PC-9 (cell line): ENCODE measurements at regions not wholly inside any gene's neighbourhood (a gene's known extent, or its start where the extent isn't known, plus 50 kb on each side); places are given as distances from the start of the nearest gene placed in this dataset.

ENCODE experiments used
- BruUV-seq: library from RNA; stranded (reverse); fragments of 400-500 nt; replicated peaks from 2 replicates; lab custom pipeline; 2021; lab: Mats Ljungman, UMichigan
- CTCF ChIA-PET: fragments of 300-600 bp; sonication (Branson Sonifier 250); formaldehyde crosslinking; loops from one replicate; lab custom pipeline; 2022; ENCODE audit warnings: antibody characterized with exemption; lab: Charles Lee
- POLR2A ChIA-PET: fragments of 300-600 bp; sonication (Branson Sonifier 250); formaldehyde crosslinking; loops from one replicate; lab custom pipeline; 2022; ENCODE audit warnings: antibody characterized with exemption; ENCODE audit not compliant: unreplicated experiment; lab: Charles Lee
- DNase-seq, 2 experiments: peaks; one replicate each; pipeline versions ENCODE4 v3.0.0 to v3.0.0-alpha.2; 2015 to 2022; ENCODE audit warnings: mixed read lengths in 1 of 2
- H2AFZ ChIP-seq: fragments of 200-600 bp; sonication (generic); 2 replicates; pipeline ENCODE4 v1.8.1; 2017; ENCODE audit warnings: antibody characterized with exemption
- H3F3A ChIP-seq: fragments of 200-600 bp; sonication (generic); 2 replicates; pipeline ENCODE4 v1.8.1; 2017; ENCODE audit warnings: antibody characterized with exemption, mild to moderate bottlenecking, low read depth; ENCODE audit not compliant: insufficient read depth
- H3K27ac ChIP-seq: fragments of 200-600 bp; sonication (generic); 2 replicates; pipeline ENCODE4 v1.6.1; 2016; ENCODE audit warnings: mixed run types
- H3K27me3 ChIP-seq: fragments of 200-600 bp; sonication (generic); 2 replicates; pipeline ENCODE4 v1.6.1; 2016; ENCODE audit warnings: low read depth, mixed run types; ENCODE audit not compliant: insufficient read depth
- H3K36me3 ChIP-seq: fragments of 200-600 bp; sonication (generic); 2 replicates; pipeline ENCODE4 v1.6.1; 2016; ENCODE audit warnings: low read depth, mixed run types
- H3K4me1 ChIP-seq: fragments of 200-600 bp; sonication (generic); replicated peaks from 2 replicates; pipeline ENCODE4 v1.6.1; 2016; ENCODE audit warnings: mixed run types; ENCODE audit not compliant: insufficient read depth
- H3K4me2 ChIP-seq: fragments of 200-600 bp; sonication (generic); 2 replicates; pipeline ENCODE4 v1.6.1; 2017; ENCODE audit warnings: mixed run types
- H3K4me3 ChIP-seq: fragments of 200-600 bp; sonication (generic); 2 replicates; pipeline ENCODE4 v1.6.1; 2016; ENCODE audit warnings: mixed run types
- H3K79me2 ChIP-seq: fragments of 200-600 bp; sonication (generic); 2 replicates; pipeline ENCODE4 v1.6.1; 2017; ENCODE audit warnings: low read depth, mixed run types
- H3K9me2 ChIP-seq: fragments of 200-600 bp; sonication (generic); 2 replicates; pipeline ENCODE4 v1.8.1; 2017; ENCODE audit warnings: mild to moderate bottlenecking; ENCODE audit not compliant: insufficient read depth
- H3K9me3 ChIP-seq: fragments of 200-600 bp; sonication (generic); 2 replicates; pipeline ENCODE4 v1.8.1; 2016; ENCODE audit warnings: low read depth; ENCODE audit not compliant: insufficient read depth
- H4K20me1 ChIP-seq: fragments of 200-600 bp; sonication (generic); 2 replicates; pipeline ENCODE4 v1.8.1; 2017; ENCODE audit not compliant: insufficient read depth
- CTCF ChIP-seq: fragments of 200-600 bp; sonication (generic); conservative IDR thresholded peaks from 2 replicates; pipeline ENCODE4 v1.6.1; 2017; ENCODE audit warnings: mixed run types, antibody characterized with exemption, mild to moderate bottlenecking, moderate library complexity
- EZH2 ChIP-seq: fragments of 200-600 bp; sonication (generic); IDR thresholded peaks from 2 replicates; pipeline ENCODE4 v1.8.0; 2017; ENCODE audit warnings: antibody characterized with exemption, low read depth
- intact Hi-C: fragments of 100-400 bp; cut with micrococcal nuclease; formaldehyde crosslinking; loops from one replicate; pipeline ENCODE4 v1.10.0; 2022; ENCODE audit not compliant: unreplicated experiment

DNA sequence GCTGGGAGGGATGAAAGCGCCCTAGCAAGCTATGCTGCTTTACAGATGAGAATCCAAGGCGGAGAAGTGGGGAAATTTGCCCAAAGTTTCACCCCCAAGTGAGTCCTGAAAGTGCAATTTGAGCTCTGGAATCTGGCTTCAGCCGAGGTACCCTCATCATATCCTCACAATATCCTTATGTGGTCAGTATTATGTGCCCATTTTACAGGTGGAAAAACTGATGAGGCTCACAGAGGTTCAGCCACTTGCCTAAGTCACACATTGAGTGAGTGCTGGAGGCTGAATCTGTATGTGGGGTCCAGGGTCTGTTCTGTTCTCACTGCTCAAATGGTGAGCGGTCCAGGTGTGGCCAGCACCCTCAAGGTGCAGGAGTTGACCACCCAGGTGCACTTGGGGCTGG lies 85.3 kb downstream of the MATN1 start:
- CTCF ChIA-PET = no interaction called here
- POLR2A ChIA-PET = interaction anchor here (0.6 kb wide), 1 partner anchor 922 kb away, joined by 4 read pairs; no protein-coding TSS in a partner anchor
- H3K79me2 ChIP-seq = no peaks in the 10 kb centered on the region
- no TSS peak for BruUV-seq
- no peaks in the 10 kb centered on the region for H3K27me3 ChIP-seq
- no peaks in the 10 kb centered on the region for H3F3A ChIP-seq
- H3K9me2 ChIP-seq = no peaks in the 10 kb centered on the region
- no peak overlapping the region for H2AFZ ChIP-seq
- TF ChIP-seq CTCF = no peak
- TF ChIP-seq EZH2 = no peak
- no peaks in the 10 kb centered on the region for H3K4me1 ChIP-seq
- H3K4me2 ChIP-seq = no peak overlapping the region
- no peak for DNase-seq
- no peaks in the 10 kb centered on the region for H3K36me3 ChIP-seq
- no peaks in the 10 kb centered on the region for H3K9me3 ChIP-seq
- no peaks in the 10 kb centered on the region for H4K20me1 ChIP-seq
- intact Hi-C loops = no loop called here
- no peak overlapping the region for H3K4me3 ChIP-seq
- no peak overlapping the region for H3K27ac ChIP-seq

DNA sequence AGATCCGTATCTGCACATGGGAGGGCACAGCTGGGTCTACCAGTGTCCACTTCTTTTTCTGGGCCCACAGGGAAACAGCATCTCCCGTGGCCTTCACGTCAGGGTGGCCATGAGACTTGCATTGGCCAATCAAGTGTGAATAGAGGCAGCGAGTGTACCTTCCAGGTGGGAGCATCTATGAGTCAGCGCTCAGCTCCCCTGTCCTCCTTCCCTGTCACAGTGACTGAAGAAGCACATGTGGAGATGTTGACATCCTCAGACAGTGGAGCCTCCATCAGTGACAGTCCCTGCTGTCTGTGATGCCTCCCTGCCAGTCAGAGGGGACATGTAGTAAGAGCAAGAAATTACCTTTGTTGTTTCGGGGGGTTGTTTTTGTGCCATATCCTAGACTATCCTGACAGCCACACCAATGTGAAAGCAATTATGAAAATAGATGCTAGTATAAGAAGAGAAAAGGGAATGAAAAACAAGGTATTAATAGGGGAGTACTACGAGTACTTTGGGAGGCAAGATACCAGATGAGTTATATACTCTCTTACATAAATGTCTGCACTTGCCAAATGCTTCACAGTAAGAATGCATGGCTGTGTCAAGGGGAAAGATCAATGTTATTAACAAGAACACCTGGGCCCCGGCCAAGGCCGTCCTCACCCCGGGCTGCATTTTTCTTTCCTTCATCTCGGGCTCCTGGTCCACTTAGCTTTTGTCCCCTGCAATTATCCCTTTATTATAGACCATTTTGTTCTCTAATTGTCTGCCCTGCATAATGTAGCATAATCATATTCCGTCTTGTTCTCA lies 86.0 kb downstream of the MATN1 start:
- no TSS peak for BruUV-seq
- H4K20me1 ChIP-seq = no peaks in the 10 kb centered on the region
- H3K9me2 ChIP-seq = no peaks in the 10 kb centered on the region
- H3K4me3 ChIP-seq = no peak overlapping the region
- CTCF ChIA-PET = no interaction called here
- POLR2A ChIA-PET = no interaction called here
- no peak overlapping the region for H2AFZ ChIP-seq
- H3K4me1 ChIP-seq = no peaks in the 10 kb centered on the region
- H3K27me3 ChIP-seq = no peaks in the 10 kb centered on the region
- no peaks in the 10 kb centered on the region for H3K36me3 ChIP-seq
- no peak overlapping the region for H3K4me2 ChIP-seq
- no peak overlapping the region for H3K27ac ChIP-seq
- TF ChIP-seq CTCF (no peak), EZH2 (no peak)
- H3F3A ChIP-seq = no peaks in the 10 kb centered on the region
- intact Hi-C loops = no loop called here
- DNase-seq = no peak
- H3K9me3 ChIP-seq = no peaks in the 10 kb centered on the region
- H3K79me2 ChIP-seq = no peaks in the 10 kb centered on the region

DNA sequence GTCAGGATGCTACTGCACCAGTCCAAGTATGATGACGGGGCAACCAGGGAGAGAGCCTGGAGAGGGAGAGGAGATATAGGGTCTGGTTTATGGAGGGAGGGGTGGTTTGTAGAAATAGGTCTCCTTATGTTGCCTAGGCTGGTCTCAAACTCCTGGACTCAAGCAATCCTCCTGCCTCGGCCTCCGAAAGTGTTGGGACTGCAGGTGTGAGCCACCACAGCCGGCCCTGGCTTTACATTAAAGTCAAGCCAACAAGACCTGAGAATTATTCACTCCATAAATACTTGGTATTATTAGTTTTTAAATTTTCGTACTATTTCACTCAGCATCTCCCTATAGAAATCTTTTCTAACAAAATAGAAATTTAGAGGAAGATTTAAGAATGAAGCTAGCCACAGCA lies 86.8 kb downstream of the MATN1 start:
- H3K9me3 ChIP-seq = no peaks in the 10 kb centered on the region
- H3K4me1 ChIP-seq = no peaks in the 10 kb centered on the region
- no peak for TF ChIP-seq EZH2
- no peak for TF ChIP-seq CTCF
- no peaks in the 10 kb centered on the region for H3K79me2 ChIP-seq
- POLR2A ChIA-PET = no interaction called here
- H3K9me2 ChIP-seq = no peaks in the 10 kb centered on the region
- H2AFZ ChIP-seq = no peak overlapping the region
- H3K4me3 ChIP-seq = no peak overlapping the region
- CTCF ChIA-PET = interaction anchor here (0.6 kb wide), 1 partner anchor 229 kb away, joined by 3 read pairs; no protein-coding TSS in a partner anchor
- H4K20me1 ChIP-seq = no peaks in the 10 kb centered on the region
- DNase-seq = no peak
- no peaks in the 10 kb centered on the region for H3F3A ChIP-seq
- no peaks in the 10 kb centered on the region for H3K36me3 ChIP-seq
- intact Hi-C loops = no loop called here
- H3K27me3 ChIP-seq = no peaks in the 10 kb centered on the region
- no peak overlapping the region for H3K4me2 ChIP-seq
- no TSS peak for BruUV-seq
- H3K27ac ChIP-seq = no peak overlapping the region
